Right lobe of liver (tissue), 4 donors: ENCODE measurements at regions not wholly inside any gene's neighbourhood (a gene's known extent, or its start where the extent isn't known, plus 50 kb on each side); places are given as distances from the start of the nearest gene placed in this dataset.

Experiments
- POLR2A ChIP-seq: fragments of 450-650 bp; IDR thresholded peaks from one replicate; pipeline ENCODE4 v1.6.1; 2017; ENCODE audit warnings: antibody characterized with exemption, mild to moderate bottlenecking
- TF ChIP-seq, protein P1 (sequence below), 4 donors: fragments of 200-600 bp in 3 of 4; fragments of 450-650 bp in 1 of 4; IDR thresholded peaks; one replicate each; pipeline versions ENCODE4 v1.5.1 to v1.8.0; 2016 to 2022; ENCODE audit warnings: antibody characterized with exemption in 4 of 4, mild to moderate bottlenecking in 2 of 4
- donor health status: DM: no; HTN: no; CAD: no.
- donor health status: DM: no; HTN: no; CAD: no.
- donor health status: DM: no; HTN: yes; CAD: no.

DNA sequence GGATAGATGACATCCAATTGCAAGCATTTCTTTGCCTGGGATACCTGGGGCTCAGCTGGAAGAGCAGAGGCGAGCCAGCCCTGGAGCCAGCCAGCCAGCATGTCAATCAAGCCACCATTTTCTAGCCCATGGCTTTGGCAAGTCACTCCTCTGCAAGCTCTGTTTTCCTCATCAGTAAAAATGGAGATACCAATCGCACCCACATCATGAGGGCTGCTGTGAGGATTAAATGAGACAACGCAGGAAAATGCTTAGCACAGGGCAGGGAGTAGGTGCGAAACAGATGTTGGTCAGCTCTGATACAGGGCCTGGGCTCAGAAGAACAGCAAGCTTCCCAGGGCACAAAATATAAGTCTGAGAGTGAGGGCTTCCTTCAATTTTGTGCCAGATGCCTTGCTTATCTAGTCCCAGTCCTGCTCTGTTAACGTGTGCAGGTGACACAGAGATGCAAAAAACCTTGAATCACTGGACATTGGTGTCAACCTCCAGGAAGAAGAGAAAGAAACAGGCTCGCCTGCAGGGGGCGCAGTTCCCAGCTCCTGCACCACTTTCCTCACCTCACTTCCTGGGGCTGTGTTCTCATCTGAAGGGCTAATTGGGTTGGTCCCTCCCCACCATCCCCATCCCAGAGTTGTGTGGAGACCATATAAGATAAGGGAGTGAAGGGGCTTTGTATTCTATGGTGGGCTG is 72.8 kb upstream of the CACUL1 start:
- TF ChIP-seq, protein P1, sequence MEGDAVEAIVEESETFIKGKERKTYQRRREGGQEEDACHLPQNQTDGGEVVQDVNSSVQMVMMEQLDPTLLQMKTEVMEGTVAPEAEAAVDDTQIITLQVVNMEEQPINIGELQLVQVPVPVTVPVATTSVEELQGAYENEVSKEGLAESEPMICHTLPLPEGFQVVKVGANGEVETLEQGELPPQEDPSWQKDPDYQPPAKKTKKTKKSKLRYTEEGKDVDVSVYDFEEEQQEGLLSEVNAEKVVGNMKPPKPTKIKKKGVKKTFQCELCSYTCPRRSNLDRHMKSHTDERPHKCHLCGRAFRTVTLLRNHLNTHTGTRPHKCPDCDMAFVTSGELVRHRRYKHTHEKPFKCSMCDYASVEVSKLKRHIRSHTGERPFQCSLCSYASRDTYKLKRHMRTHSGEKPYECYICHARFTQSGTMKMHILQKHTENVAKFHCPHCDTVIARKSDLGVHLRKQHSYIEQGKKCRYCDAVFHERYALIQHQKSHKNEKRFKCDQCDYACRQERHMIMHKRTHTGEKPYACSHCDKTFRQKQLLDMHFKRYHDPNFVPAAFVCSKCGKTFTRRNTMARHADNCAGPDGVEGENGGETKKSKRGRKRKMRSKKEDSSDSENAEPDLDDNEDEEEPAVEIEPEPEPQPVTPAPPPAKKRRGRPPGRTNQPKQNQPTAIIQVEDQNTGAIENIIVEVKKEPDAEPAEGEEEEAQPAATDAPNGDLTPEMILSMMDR (IDR thresholded peaks at IDR 0.05): no peak
- TF ChIP-seq POLR2A: no peak
